ENCODE measurements at regions not wholly inside any gene's neighbourhood (a gene's known extent, or its start where the extent isn't known, plus 50 kb on each side); places are given as distances from the start of the nearest gene placed in this dataset.
"Not testable (repeated sequence)": the region's sequence is repeated elsewhere in the genome, so short reads cannot be mapped to it uniquely, and the experiment has no call there.

DNA sequence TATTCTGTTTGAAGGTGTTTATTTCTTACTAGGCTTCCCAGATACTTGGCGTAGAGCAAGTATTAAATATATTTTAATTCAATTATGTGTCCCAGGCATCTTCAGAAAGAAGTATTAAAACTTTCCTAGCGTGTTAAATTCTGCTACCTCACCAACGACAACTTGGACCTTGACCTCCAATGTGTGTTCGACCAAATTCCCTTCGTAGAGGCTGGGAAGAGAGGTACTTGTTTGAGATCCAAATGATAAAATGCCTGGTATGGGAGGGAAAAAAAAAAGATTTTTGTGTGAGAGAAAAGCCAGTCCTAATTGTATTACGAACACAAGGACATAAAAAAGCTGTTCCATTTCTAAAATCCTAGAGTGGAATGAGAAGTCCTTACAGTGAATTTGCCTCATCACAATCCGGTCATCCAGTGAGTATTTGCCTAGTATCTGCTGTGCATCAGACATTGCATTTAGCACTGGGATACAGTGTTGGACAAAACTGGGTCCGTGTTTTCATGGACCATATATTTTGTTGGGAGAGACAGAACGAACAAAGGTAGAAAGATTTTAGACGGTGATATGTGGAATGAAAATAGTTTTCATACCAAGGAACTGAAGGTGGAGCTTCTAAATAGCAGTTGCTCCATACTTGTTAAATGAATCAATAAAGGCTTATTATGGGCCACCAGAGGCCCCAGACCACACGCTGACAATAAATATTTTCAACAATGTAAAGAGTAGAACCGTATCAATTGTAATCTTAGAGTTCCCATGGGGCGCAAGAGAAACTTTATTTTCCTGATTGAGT, 103.1 kb downstream of the KIF4B start:
- no peak for DNase-seq (ENCODE audit: low read depth)

DNA sequence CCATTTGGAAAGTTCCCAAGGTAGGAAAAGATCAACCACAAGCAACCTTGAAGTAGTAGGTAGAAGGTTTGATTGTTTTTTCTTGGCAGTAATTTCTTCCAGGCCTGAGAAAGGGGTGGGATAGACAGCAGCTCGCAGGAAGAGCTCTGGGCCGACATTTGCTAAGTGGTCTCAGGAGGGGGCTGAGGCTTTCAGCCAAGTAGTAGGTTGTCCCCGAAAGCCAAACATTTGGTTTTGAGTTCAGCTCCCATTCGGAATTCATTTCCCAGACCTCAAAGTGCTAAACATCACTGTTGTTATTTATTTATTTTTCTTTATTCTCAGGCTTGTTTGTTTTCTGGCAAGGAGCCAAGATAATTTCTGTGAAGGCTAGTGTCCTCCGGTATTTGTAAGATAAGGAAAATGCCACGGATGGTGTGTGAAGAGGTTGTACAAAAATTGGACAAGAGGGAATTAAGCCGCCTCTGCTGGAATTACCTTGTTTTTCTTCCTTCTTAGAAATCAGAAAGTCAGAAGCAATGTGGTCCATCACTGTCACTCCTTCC, 112.1 kb downstream of the KIF4B start:
- no peak for DNase-seq (ENCODE audit: low read depth)

DNA sequence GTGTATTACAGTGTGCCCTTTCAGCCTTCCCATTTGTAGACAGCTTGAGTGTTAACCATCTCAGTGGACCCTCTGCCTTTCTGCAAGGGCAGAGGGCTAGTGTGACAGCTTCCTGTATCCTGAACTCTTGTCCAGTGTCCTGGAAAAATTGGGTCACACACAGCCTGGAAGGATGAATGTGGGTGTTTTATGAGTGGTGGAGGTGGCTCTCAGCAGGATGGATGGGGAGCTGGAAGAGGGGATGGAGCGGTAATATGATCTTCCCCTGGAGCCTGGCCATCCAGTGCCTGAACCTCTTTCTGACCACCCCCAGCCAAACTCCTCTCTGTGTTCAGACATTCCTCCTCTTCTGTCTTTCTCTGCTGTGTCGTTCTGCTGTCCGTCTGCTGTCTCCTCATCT, 113.0 kb downstream of the KIF4B start:
- no peak for DNase-seq (ENCODE audit: low read depth)

DNA sequence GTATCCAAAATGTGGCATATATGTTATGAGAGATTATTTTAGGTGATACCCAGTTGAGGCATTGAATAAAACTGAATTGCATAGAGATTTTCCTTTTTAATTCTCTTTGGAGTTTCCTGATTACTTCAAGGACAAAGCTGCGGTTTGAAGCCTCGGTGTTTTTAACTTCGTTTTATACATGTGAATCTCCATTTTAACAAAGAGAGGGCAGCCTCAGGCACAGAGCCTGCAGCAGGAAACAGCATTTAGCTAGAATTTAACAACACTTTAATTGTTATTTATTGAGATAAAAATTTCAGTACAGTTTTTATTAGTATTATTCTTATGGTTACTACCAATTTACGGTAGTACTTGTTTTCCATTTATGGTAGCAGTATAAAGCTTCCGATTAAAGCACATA, 114.0 kb downstream of the KIF4B start:
- no peak for DNase-seq (ENCODE audit: low read depth)

DNA sequence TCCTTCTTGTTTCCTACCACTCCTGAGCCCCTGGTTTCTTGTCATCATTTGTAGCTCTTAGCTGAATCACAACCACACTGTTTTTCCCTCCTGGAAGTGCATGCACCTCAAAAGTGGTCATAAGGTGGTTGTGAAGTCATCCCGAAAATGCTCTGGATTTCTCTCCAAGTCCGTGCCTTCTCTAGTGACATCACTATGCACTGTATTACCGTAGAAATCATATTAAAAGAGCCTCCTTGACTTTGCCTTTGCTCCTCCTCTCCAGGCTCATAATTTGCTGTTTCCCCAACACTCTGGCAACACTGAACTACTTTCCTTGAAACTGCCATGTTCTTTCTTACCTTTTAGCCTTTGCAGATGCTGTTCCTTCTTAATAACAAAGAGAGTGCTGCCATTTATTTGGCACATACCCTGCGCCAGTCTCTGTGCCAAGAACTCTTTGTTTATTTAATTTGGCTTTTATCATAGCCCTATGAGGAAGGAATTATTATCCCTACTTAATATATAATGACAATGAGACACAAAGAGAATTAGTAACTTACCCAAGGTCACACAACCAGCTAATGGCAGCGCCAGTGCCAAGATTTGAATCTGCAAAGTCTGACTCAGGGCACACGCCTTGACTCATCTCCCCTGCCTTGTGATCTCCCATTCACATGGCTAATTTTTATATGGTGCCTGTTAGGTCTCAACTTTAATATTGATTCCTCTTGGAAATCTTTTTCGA, 115.4 kb downstream of the KIF4B start:
- DNase-seq (ENCODE audit: low read depth) = no peak

DNA sequence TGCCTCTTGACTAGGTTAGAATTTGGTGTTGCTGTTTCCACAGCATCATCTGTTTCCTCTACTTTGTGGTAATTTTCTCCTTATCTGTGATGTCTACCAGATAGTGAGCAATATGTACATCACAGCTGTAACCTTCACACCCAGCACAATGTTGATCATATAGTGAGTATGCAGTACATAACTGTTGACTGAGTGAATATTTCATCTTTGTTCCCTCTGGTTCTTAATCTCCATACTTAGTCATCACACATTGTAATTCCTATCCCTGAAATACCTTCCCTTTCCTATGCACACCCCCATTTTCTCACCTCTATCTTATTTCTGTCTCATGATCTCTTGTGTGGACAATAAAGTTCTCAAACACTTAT, 115.9 kb downstream of the KIF4B start:
- no peak for DNase-seq (ENCODE audit: low read depth)

DNA sequence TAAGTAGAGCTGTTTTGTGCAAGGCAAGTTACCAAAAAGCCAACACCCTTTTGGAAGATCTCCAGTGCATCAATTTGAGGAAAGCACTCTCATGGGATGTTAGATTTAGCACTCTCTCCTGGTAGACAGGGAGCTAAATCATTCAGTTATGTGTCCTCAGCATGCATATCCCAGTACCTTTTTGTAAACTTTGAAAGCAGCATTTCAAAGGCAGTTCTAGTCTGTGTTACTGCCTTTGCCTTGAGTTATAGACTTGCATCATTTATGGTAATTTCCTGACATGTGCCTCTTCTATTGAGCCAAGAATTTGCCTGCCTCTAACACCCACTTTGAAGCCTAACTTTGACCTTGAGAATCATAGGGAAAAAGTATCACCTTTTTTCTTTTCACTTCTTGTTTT, 120.6 kb downstream of the KIF4B start:
- DNase-seq (ENCODE audit: low read depth) = no peak

DNA sequence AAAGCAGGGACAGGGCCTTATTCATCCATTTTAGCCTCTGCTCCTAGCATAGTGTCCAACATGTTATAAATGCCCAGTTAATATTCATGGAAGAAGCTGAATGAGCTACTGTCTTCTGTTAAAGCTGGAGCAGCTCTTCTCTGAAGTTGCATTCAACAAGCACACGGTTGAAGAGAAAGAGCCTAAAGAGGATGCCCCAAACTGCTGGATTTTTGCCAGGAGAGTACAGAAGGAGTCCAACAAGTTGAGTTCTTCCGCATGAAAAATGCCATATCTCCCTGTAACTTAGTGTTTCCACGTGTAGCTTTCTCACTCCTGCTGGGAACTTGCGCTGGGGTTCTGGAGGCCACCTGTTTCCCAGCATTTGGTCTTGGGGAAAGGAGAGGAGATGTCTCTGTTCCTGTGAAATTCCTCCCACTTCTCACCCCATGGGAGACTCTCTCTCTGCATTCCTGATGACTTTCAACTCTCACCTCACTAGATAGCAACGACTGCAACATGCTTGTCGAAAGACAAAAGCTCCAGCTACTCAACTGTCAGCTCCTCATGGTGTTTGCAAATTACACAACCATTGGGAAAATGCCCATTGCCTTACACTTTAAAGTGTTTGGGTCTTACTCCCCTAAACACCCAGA, 122.8 kb downstream of the KIF4B start:
- DNase-seq (ENCODE audit: low read depth) = no peak

DNA sequence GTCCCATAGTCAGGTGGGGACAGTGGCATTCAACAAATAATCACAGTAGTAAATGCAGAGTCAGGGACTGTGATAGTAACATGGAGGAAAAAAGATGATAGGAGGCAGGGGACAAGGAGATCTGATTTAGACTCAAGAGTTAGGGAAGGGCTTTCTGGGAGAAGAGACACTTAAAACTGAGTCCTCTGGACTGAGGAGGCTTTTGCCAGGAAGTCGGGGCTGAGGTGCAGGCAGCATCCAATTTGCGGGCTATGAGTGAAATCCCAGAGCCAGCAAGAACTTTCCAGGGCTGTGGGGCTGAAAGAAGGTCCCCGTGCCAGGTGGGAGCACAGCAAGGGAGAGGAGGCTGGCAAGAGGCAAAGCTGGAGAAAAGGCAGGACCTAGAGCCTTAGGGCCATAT, 124.1 kb downstream of the KIF4B start:
- no peak for DNase-seq (ENCODE audit: low read depth)

DNA sequence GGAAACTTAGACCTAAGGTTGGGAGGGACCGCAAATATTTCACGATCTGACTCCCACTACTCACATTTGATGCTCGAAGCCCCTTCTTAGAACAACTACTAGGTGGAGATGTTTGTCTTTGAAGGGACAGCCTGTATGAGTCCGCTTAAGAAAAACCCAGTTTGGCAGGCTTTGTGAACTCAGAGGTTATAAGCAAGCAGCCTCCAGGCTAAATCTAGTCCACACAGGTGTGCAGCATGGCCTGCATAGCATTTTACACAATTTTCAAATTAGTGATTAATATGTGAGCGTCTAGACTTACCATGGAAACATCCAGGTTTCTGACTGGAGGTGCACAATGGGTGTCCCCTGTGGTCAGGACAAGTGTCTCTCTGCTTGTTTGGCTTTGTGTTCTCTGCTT, 127.1 kb downstream of the KIF4B start:
- no peak for DNase-seq (ENCODE audit: low read depth)

DNA sequence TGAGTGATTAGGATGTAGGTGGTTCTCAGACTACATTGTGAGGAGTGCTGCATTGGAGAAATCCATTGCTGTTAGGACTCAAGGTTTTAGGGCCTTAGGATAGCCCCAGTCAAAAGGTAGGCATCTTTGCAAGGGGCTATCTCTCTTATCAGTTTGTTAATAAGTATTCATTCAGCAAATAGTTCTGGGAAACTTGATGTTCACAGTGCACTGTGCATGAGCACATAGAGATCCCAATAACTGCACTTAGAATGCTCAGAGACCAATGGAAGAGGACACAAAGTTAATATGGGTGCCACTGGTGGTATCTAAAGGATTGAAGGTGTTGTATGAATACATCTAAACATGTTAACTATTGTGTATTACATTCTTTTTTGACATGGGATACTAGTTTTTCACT, 131.4 kb downstream of the KIF4B start:
- no peak for DNase-seq (ENCODE audit: low read depth)

DNA sequence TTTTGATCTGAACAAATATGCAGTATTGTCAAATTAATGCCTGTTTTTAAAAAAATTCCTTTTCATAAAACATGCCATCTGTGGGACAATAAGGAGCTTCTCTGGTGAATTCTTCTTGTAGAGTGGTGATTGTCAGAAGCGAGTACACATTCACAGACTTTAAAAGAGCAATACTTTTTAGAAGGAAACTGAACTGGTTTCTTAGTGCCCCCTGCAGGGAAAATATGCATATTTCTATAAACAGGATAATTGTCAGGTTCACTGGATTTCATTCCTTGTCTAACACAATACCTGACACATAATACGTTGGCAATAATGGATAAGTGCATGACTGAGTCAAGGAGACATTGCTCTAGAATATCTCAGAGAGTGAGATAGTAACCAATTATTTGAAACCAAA, 133.7 kb downstream of the KIF4B start:
- DNase-seq (ENCODE audit: low read depth) = no peak

DNA sequence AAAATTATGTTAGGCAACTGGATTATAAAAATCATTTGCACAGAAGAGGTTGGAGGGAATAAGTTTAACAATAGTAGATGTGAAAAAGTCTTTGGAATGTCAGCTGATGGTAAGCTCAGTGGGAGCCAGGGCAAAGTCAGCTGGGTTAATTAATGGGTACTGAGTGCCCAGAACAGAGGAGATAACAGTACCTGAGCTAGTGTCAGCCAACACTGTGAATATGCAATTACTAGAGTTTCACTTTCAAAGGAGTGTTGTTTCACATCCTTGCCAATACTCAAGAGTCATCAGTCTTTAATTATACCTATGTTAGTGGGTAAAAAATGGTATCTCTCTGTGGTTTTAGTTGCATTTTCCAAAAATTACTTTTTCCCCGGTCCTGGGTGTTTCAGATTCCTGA, 135.1 kb downstream of the KIF4B start:
- DNase-seq (ENCODE audit: low read depth) = no peak

DNA sequence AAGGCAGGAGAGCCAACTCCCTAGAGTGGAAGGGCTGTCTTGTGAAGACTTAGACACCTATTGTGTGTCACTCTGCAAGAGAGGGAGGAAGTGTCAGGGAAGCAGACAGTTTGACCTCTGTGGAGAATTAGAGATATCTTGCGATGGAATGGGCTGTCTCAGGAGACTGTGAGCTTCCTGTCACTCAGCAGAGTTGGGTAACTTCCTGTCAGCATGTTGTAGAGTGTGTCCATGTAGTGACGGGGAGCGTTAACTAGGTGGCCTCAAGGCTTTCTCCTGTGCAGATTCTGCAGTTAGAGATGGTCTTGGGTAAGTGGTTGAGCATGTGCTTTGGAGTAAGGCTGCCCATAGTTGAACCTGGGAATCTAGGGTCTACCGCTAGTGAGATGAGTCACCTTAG, 136.5 kb downstream of the KIF4B start:
- no peak for DNase-seq (ENCODE audit: low read depth)

DNA sequence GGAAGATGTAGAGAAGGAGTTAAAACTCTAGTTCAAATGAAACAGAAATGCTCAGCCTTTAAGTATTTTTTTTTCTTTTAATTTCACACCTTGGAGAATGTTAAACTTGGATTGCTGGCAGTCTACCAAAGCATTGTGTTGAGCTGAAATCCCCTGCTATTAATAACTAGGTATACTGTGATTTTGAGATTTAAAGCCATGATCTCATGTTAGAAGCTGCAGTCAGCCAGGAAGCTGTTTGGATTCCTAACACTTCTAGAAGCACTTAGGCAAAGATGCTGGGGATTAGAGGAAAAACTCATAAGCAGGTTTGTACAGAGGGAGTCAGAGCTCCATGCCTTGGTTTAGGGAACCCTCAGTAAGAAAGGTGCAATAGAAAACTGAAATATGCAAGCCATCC, 141.4 kb downstream of the KIF4B start:
- no peak for DNase-seq (ENCODE audit: low read depth)

DNA sequence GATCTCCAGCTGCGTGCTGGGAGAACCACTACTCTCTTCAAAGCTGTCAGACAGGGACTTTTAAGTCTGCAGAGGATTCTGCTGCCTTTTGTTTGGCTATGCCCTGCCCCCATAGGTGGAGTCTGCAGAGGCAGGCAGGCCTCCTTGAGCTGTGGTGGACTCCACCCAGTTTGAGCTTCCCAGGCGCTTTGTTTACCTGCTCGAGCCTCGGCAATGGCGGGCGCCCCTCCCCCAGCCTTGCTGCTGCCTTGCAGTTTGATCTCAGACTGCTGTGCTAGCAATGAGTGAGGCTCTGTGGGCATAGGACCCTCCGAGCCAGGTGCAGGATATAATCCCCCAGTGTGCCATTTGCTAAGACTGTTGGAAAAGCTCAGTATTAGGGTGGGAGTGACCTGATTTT, 149.5 kb downstream of the KIF4B start:
- not testable (repeated sequence) for DNase-seq (ENCODE audit: low read depth)

DNA sequence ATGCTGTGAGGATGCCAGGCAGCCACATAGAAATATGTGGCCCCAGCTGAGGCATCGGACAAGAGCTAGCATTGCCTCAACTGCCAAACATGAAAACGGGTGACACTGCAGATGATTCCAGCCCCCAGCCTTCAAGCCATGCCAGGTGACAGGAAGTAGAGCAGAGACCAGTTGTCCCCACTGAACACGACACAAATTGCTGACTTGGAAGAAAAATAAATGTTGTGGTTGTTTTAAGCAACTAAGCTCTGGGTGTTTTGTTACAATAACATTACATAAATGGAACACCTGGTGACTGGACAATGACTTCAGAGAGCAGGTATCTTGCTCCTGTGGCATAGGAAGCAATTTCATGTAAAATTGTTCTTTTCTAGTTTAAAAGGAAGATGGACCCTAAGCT, 154.2 kb downstream of the KIF4B start:
- DNase-seq (ENCODE audit: low read depth) = no peak

DNA sequence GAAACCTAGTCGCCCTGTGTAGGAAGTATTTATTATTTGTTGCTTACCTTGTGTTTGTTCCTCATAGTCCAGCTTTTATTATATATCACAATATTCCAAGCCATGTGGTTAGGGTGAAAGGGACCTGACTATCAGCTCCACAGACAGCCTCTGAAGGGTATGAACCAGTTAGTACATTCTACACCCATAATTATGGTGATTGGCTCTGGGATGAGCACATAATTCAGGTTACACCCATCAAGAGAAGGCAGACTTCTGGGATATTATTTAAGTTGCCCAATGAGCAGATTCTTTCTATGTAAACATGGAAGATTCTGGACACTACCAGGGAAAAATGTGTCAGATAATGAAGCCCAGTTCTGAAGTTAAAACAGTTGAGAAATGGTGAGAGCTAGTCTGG, 168.0 kb downstream of the KIF4B start:
- DNase-seq (ENCODE audit: low read depth) = no peak

DNA sequence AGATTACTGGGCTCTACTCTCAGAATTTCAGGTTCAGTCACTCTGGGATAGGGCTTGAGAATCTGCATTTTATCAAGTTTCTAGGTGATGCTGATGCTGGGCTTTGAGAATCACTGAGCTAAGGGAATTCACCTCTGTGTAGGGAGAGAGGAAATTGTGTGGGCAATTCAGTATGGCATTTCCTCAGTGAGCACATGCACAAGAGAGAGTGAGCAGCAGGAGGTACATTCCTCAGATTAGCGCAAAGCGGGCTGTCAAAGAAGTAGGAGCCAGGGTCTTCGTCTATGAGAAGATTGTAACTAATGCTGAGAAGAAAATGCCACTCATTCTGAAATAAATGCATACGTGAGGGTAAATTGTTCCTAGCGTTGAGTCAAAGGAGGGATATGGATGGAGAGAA, 175.9 kb downstream of the KIF4B start:
- no peak for DNase-seq (ENCODE audit: low read depth)

DNA sequence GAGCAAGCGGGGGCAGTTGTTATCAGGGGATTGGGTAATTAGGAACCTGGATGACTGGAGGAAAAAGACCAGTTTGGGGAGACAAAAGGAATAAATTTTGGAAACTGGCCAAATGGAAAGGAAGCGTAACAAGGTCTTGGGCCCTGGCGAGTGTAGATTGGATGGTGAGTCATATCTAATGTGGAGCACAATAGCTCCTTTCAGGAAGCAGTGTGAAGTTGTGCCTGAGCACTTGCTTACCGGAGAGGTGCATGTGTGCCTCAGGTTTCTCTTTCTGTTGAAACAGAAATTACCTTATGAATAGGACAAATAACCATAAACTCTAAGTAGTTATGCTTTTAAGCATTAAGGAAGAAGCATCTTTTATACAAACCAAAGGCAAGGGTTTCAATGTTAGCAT, 176.4 kb downstream of the KIF4B start:
- DNase-seq (ENCODE audit: low read depth) = no peak

DNA sequence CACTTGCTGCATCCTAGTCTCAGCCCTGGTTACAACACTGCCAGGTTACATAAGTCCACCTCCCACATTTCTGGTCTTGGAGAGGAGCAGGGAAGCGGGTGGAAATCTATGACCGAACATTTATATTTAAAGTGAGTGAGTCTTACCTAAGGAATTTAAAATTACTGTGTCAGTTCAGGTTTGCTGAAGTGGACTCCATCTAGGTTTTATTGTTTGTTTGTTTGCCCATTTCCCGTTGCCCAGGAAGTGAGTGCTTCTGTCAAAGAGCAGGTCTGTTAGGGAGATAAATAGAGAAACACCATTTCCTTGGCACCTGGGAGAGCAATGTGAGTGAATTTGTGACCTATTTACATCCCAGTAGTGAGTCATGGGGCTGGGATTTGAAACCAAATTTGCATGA, 179.5 kb downstream of the KIF4B start:
- no peak for DNase-seq (ENCODE audit: low read depth)

DNA sequence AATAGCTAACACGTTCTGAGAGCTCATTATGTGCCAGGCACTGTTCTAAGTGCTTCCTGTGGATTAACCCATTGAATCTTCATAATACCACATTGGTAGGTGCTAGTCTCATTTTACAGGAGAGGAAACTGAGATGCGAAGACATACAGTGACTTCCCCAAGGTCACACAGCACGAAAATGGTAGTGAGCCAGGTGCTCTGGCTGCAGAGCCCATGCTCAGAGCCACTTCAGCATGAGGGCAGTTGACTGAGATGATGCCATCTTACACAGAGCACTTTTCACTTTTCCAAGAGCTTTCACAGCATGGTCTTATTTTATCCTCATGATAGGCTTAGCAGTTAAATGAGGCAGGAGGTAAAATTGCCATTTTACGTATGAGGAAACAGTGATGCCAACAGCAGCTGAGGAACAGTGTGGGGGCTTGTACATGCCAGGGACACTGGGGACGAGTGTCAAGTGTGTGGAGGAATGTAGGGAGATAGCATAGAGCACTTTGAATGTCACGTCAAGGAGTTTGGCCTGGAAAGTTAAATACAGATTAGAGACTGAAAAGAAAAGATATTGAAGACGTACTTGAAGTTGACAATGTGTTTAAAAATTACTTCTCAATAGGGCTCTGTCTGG, 180.0 kb downstream of the KIF4B start:
- no peak for DNase-seq (ENCODE audit: low read depth)

DNA sequence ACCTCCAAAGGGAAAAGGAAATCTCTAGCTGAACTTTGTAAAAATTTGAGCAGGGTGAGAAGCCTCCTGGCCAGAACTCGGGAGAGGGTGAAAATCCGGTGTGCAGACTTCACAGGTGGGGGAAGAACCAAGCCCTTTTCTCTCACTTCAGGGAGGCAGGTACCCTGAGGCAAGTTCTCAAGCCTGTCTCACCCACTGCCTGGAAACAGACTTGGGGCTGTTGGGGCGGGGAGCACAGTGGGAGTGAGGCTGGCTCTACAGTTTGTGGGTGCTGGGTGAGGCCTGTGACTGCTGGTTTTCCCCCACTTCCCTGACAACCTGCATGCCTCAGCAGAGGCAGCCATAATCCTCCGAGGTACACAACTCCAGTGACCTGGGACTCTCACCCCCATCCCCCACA, 187.1 kb downstream of the KIF4B start:
- DNase-seq (ENCODE audit: low read depth) = no peak
